NCI-H2196 treated with DMSO at 0.1 percent for 48 hours (cell line): ENCODE measurements at regions not wholly inside any gene's neighbourhood (a gene's known extent, or its start where the extent isn't known, plus 50 kb on each side); places are given as distances from the start of the nearest gene placed in this dataset.

ENCODE experiments used
- DNase-seq: peaks from one replicate; lab custom pipeline; 2025; ENCODE audit not compliant: unreplicated experiment; lab: John Stamatoyannopoulos, UW

GRCh38 chr2:158009399-158009798, 92.3 kb upstream of the UPP2 start:
- DNase-seq, result no peak

DNA sequence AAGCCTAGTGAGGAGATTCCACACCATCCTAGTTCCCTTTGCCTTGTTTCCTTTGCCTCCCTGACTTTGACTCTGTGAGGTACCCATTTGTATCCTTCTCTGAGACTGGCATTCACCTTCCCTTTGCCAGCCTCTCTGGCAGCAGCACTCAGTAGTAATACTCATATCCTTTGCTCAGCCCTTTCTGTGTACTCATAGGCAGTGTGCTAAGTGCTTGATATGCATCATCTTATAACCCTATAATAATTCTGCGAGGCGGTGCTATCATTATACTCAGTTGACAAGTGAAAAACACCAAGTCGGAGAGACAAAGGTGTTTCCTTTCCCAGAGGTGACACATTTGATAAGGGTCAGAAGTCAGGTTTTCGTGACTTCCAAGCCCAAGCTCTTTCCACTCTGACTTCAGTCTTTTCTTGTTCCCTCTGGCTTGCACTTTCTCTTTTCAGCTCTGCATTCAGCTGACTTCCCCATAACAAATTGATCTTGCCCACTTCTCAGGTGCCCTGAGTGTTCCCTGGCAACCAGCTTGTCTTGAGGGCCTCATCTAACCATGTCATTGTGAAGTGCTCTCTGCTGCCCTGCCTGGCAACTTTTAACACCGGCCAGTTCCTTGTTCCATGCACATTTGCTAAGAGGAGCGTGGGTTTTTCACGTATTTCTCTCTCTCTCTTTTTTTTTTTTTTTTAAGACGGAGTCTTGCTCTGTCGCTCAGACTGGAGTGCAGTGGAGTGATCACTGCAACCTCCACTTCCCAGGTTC, 94.5 kb upstream of the UPP2 start:
- peak; percentile 14 for DNase-seq

DNA sequence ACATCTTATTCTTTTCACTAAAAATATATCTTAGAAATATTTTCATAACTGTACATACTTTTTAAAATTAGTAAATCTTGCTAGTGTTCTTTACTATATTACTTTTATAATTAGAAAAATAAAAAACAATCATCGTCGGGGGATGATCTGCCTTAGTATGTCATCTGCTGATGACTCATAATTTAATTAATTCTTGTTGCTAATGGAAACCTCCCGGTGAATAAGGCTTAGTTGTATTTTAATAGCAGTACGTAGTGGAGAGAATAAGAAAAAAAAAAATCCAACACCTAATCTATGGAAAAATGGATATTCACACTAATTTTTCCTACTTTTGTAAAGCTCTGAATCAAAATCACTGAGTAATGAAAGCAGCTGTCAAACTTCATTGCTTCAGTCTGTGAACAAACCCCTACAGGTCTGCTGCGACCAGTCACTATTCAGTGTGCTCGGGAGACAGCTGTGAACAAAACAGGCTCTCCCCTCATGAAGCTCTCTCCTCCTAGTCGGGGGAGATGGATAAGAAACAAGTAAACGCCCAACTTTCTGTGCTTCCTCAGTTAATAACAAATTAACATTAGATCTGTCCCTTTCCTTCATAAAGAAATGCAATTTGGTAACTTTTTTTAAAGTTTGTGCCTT, 97.4 kb upstream of the UPP2 start:
- DNase-seq, result no peak

DNA sequence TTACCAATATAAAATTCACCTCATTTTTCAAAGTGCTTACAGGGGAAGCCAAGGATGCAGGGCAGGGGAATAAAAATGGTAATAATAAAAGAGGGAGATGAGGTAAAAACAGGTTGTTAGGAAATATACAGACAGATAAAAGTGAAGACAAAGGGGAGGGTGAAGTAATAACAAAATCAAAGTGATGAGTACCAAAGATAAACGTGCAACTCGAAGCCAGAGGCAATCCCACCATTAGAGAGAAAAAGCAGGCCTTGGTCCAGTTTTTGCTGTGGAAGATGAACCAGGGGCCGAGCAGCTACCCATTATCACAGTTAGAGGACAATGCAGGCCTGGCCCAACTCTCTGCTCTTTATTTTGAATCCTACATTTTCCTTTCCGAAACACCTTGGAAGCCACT, 99.6 kb upstream of the UPP2 start:
- no peak for DNase-seq

DNA sequence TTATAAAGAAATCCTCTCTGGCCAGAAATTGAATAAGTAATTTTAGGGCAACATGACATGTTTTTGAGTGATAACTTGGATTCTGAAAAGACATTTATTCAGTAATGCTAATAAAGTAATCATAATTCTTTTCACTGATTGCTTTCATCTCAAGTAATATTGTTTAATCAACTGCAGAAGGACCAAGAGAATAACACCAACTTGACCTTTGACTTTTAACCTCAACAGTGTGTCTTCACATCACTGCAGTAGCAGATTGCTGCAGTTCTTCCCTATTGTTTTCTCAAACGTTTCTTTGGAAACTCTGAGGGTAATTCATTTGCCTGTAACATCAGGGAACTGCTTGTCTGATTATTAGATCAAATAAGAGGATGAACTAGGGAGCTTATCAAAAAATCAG, 104.9 kb upstream of the UPP2 start:
- DNase-seq, result no peak

GRCh38 chr2:157995117-157995516, 106.6 kb upstream of the UPP2 start:
- no peak for DNase-seq

- no peak for DNase-seq
Measured at GRCh38 chr2:157991932-157992331, 109.7 kb upstream of the UPP2 start.

DNA sequence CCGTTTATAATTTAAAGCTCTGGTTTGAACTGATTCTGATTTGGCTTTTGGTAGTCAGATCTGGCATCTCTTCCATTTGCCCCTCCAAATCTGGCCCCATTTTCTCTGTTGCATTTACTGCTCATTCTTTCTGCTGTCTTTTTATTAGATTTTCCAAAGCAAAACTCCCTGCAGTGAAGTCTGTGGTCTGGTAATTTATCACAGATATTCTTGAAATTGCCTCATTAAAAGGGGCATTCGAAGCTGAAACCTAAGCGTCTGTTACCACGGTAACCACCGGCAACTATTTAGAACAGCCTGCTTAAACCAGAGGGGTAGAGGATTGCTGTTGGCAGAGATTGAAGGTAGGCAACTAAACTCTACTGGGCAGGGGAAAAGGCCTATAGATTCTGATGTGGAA, 111.5 kb upstream of the UPP2 start:
- no peak for DNase-seq

GRCh38 chr2:157989227-157989626, 112.4 kb upstream of the UPP2 start:
- no peak for DNase-seq

DNA sequence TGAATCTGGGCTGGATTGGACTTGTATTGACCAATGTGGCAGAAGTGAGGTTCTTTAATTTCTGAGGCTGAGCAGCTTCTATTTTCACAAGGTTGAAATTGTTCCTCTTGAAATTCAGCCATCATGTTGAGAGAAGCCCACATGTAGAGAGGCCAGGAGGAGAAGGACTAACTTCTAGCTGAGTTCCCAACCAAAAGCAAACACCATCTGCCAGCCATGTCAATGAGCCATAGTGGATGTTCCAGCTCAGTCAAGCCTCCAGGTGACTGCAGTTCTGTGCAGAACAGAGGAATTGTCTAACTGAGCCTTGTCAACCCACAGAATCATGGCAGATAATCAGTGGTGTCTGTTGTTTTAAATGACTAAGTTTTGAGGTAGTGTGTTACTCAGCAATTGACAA, 110.6 kb upstream of the ACVR1 start:
- no peak for DNase-seq

GRCh38 chr2:157984866-157985265, 108.7 kb upstream of the ACVR1 start:
- DNase-seq, result no peak

- no peak for DNase-seq
Measured at GRCh38 chr2:157980020-157980419, 103.9 kb upstream of the ACVR1 start.

- no peak for DNase-seq
Measured at GRCh38 chr2:157971702-157972101, 95.6 kb upstream of the ACVR1 start.

- DNase-seq, result no peak
Measured at GRCh38 chr2:157967856-157968255, 91.7 kb upstream of the ACVR1 start.

GRCh38 chr2:157959249-157959648, 83.1 kb upstream of the ACVR1 start:
- no peak for DNase-seq

DNA sequence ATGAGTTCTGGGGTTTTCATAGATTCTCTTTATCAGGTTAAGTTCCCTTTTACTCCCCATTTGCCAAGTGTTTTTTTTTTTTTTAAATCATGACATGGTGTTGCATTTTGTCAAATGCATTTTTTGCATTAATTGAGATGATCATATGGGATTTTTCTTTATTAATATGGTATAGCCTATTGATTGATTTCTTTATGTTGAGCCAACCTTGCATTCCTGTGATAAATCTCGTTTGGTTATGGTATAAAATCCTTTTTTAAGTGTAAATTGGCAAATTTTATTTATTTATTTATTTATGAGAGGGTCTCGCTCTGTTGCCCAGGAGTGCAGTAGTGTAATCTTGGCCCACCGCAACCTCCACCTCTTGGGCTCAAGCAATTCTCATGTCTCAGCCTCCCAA, 81.5 kb upstream of the ACVR1 start:
- no peak for DNase-seq

DNA sequence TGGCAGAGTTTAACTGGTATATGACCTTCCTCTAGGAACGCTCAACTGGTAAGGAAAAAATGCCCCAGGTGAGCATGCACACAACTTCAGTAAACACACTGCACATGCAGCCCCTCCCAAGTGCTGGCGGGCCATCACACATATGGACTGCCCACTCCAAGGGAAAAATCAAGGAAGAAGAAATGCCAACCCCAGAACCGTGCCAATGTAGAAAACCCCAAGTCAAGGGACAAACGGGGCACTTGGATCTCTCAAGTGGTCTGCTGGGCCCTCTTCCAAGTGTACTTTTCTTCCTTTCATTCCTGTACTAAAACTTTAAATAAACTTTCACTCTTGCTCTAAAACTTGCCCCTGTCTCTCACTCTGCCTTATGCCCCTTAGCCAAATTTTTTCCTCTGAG, 76.4 kb upstream of the ACVR1 start:
- DNase-seq, result no peak

DNA sequence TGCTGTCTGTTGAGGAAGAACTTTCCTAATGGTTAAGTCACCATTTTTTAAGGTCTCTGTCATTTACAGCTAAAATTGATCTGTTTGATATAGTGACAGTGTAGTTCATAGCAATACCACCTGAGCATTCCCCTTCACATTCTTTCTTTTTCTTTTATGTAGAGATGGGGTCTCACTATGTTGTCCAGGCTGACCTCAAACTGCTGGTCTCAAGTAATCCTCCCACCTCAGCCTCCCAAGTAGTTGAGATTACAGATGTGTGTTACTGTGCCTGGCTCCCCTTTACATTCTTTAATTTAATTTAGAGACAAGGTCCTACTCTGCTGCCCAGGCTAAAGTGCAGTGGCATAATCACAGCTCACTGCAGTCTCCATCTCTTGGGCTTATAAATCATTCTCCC, 72.7 kb upstream of the ACVR1 start:
- DNase-seq, result no peak

- DNase-seq, result no peak
Measured at GRCh38 chr2:157946919-157947557, 70.9 kb upstream of the ACVR1 start.

DNA sequence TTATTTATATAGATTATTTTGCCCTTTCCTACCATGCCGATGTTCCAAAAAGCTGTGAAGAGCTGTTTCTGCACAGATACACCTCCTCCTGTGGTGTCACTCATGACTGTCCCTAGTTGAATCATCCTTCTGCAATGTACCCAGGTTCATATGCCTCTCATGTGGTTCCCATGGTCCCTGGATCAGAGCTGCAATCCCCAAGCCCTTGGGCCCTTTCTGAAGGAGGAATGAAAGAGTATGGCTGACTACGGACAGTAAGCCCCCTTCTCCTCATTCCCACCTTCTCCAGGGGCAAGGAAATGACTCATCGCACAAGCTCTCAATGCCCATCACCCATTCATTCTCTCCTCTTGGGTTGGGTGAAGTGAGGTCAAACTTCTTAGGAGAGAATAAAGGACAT, 63.9 kb upstream of the ACVR1 start:
- DNase-seq, result no peak

DNA sequence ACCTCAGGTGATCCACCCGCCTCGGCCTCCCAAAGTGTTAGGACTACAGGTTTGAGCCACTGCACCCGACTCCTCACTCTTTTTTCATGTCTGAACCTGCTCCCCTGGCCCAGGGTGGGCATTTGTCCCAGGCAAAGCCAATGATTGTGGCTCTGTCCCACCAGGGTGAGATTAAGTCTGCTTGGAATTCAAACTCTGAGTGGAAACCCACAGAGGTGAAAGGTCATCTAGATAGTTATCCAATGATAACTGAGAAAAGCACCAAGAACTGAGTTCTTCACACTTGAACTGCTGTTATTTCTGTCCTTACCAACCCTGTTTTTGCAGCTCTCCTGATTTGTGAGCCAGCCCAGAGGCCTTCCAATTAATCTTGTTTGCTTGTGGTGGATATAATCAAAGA, 62.4 kb upstream of the ACVR1 start:
- DNase-seq, result no peak

DNA sequence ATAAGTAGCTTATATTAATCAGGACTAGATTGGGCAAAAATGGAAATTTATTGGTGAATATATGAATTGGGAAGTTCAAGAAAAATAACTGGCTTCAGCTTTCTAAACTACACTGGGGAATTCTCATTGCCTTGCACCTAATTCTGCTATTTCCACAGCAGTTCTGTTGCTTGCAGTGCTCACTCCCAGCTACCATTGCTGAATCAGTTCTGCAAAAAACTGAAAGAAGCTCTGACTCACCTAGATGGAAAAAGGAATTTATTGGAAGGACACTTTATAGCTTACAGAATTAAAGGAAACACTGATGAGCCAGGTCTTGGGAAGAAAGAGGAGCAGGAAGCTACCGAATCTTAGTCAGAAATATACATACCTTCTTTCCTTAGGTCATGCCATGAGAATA, 60.3 kb upstream of the ACVR1 start:
- no peak for DNase-seq
